ENCODE measurements at regions not wholly inside any gene's neighbourhood (a gene's known extent, or its start where the extent isn't known, plus 50 kb on each side); places are given as distances from the start of the nearest gene placed in this dataset.

- TF ChIP-seq CTCF (IDR thresholded peaks at IDR 0.05) (no peak), POLR2A (IDR thresholded peaks at IDR 0.05) (no peak)
Observed at GRCh38 chr2:186059096-186059495, 320.5 kb downstream of the FSIP2 start.

Measured in esophagus squamous epithelium (tissue), 4 donors.